ENCODE measurements at regions not wholly inside any gene's neighbourhood (a gene's known extent, or its start where the extent isn't known, plus 50 kb on each side); places are given as distances from the start of the nearest gene placed in this dataset.

DNA sequence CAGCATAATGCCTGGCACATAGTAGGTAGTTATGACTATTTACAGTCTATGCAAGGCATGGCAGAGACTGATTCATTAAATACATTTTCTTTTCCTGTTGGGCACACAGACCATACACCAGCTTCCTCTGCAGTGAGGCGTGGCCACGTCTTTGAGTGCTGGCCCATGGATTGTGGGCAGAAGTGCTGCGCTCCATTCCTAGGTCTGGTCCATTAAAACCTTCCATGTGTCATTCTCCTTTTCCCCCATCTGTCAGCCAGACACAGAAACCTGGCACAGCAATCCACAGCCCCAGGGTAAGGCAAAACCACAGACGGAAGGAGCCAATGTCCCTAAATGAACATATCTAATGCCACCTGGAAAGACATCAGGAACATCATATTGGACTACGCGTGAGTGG lies 141.9 kb downstream of the TTC32 start:
- no peak for ATAC-seq (ENCODE audit: low read depth)

GRCh38 chr2:19758658-19759057 lies 143.1 kb downstream of the TTC32 start:
- Mint-ChIP-seq H3K4me3 (no peak overlapping the region), H3K4me1 (no peaks in the 10 kb centered on the region), H3K27me3 (peaks cover 25% of the 10 kb centered on the region), H3K27ac (no peak overlapping the region), H3K9me3 (ENCODE audit: insufficient read depth) (no peaks in the 10 kb centered on the region)
- intact Hi-C loops (cut with micrococcal nuclease), result no loop called here
- POLR2A ChIA-PET, result no interaction called here
- Histone ChIP-seq H3K36me3 (replicated peaks in 1 of 2; ENCODE audit: control extremely low read depth in 1 of 2, control insufficient read depth in 1 of 2, extremely low read depth in 1 of 2, insufficient read depth in 2 of 2, low read length in 1 of 2) (no peaks in the 10 kb centered on the region), H3K4me2 (replicated peaks; ENCODE audit: low read depth, low read length, poor library complexity, severe bottlenecking) (no peak overlapping the region), H3K4me1 (ENCODE audit: control insufficient read depth in 2 of 2, insufficient read depth in 2 of 2, low read length in 2 of 2) (no peaks in the 10 kb centered on the region), H4K20me1 (ENCODE audit: control insufficient read depth, insufficient read depth, low read length, poor library complexity, severe bottlenecking) (no peaks in the 10 kb centered on the region), H3K27ac (ENCODE audit: low read length in 2 of 2) (no peak overlapping the region), H2AFZ (ENCODE audit: insufficient read depth, low read depth, low read length, poor library complexity, severe bottlenecking) (no peak overlapping the region), H3K79me2 (ENCODE audit: control insufficient read depth, insufficient read depth, low read length) (no peaks in the 10 kb centered on the region), H3K9me3 (ENCODE audit: control extremely low read depth in 1 of 3, control insufficient read depth in 2 of 3, insufficient read depth in 1 of 3, low read length in 2 of 3) (no peaks in the 10 kb centered on the region), H3K27me3 (replicated peaks in 1 of 4; ENCODE audit: control extremely low read depth in 1 of 4, control insufficient read depth in 3 of 4, insufficient read depth in 4 of 4, low read length in 3 of 4) (no peaks in the 10 kb centered on the region), H3K9ac (ENCODE audit: low read length) (no peak overlapping the region), H3K4me3 (ENCODE audit: control extremely low read depth in 1 of 5, extremely low read depth in 1 of 5, insufficient read depth in 1 of 5, low read depth in 2 of 5, low read length in 4 of 5) (no peak overlapping the region)
- DNase-seq, result no peak
- TF ChIP-seq EZH2 (IDR thresholded peaks at IDR 0.05; ENCODE audit: borderline replicate concordance, insufficient read depth, low read depth, low read length, poor library complexity, severe bottlenecking), result no peak
- ATAC-seq (ENCODE audit: low read depth), result no peak
- 80% methylated on average over 1 of the region's 5 CpGs for WGBS (ENCODE audit: insufficient coverage)
- CTCF ChIA-PET, result no interaction called here

More for the DNA sequence above, 141.9 kb downstream of the TTC32 start:
- Histone ChIP-seq H3K9ac (ENCODE audit: low read length) (no peak overlapping the region), H3K79me2 (ENCODE audit: control insufficient read depth, insufficient read depth, low read length) (no peaks in the 10 kb centered on the region), H3K4me1 (ENCODE audit: control insufficient read depth in 2 of 2, insufficient read depth in 2 of 2, low read length in 2 of 2) (no peaks in the 10 kb centered on the region), H3K27me3 (replicated peaks in 1 of 4; ENCODE audit: control extremely low read depth in 1 of 4, control insufficient read depth in 3 of 4, insufficient read depth in 4 of 4, low read length in 3 of 4) (no peaks in the 10 kb centered on the region), H2AFZ (ENCODE audit: insufficient read depth, low read depth, low read length, poor library complexity, severe bottlenecking) (no peak overlapping the region), H3K27ac (ENCODE audit: low read length in 2 of 2) (no peak overlapping the region), H3K36me3 (replicated peaks in 1 of 2; ENCODE audit: control extremely low read depth in 1 of 2, control insufficient read depth in 1 of 2, extremely low read depth in 1 of 2, insufficient read depth in 2 of 2, low read length in 1 of 2) (no peaks in the 10 kb centered on the region), H3K4me3 (ENCODE audit: control extremely low read depth in 1 of 5, extremely low read depth in 1 of 5, insufficient read depth in 1 of 5, low read depth in 2 of 5, low read length in 4 of 5) (no peak overlapping the region), H3K4me2 (replicated peaks; ENCODE audit: low read depth, low read length, poor library complexity, severe bottlenecking) (no peak overlapping the region), H3K9me3 (ENCODE audit: control extremely low read depth in 1 of 3, control insufficient read depth in 2 of 3, insufficient read depth in 1 of 3, low read length in 2 of 3) (peaks cover 0 to 2% (median 0%) of the 10 kb centered on the region in 3 donors), H4K20me1 (ENCODE audit: control insufficient read depth, insufficient read depth, low read length, poor library complexity, severe bottlenecking) (no peaks in the 10 kb centered on the region)
- intact Hi-C loops (cut with micrococcal nuclease), result no loop called here
- no peak for TF ChIP-seq CTCF (IDR thresholded peaks at IDR 0.05)
- no peaks in the 10 kb centered on the region for H3K4me1 Mint-ChIP-seq
- WGBS (ENCODE audit: insufficient coverage), result 89% methylated on average over 6 of the region's 6 CpGs
- ChIA-PET POLR2A (no interaction called here), CTCF (no interaction called here)
- DNase-seq, result no peak
- H3K27me3 Mint-ChIP-seq, result peaks cover 16% of the 10 kb centered on the region
- H3K27ac Mint-ChIP-seq, result no peak overlapping the region
- H3K9me3 Mint-ChIP-seq (ENCODE audit: insufficient read depth), result no peaks in the 10 kb centered on the region
- no peak overlapping the region for H3K4me3 Mint-ChIP-seq

Data from B cell (primary cell).